PC-3 (cell line): ENCODE measurements at regions not wholly inside any gene's neighbourhood (a gene's known extent, or its start where the extent isn't known, plus 50 kb on each side); places are given as distances from the start of the nearest gene placed in this dataset.

Experiments used
- CTCF ChIP-seq: fragments of 300-600 bp; sonication (generic); conservative IDR thresholded peaks from 2 replicates; pipeline ENCODE4 v1.5.1; 2017; ENCODE audit warnings: antibody characterized with exemption, low read depth, mild to moderate bottlenecking, low read length
- EZH2 ChIP-seq: fragments of 300-600 bp; sonication (generic); IDR thresholded peaks from one replicate; pipeline ENCODE4 v1.6.1; 2017; ENCODE audit warnings: antibody characterized with exemption, mild to moderate bottlenecking, low read length; ENCODE audit not compliant: unreplicated experiment
- EZH2phosphoT487 ChIP-seq: fragments of 300-600 bp; sonication (generic); IDR thresholded peaks from 2 replicates; pipeline ENCODE4 v1.6.1; 2018; ENCODE audit warnings: mild to moderate bottlenecking, antibody characterized with exemption, low read length, borderline replicate concordance

DNA sequence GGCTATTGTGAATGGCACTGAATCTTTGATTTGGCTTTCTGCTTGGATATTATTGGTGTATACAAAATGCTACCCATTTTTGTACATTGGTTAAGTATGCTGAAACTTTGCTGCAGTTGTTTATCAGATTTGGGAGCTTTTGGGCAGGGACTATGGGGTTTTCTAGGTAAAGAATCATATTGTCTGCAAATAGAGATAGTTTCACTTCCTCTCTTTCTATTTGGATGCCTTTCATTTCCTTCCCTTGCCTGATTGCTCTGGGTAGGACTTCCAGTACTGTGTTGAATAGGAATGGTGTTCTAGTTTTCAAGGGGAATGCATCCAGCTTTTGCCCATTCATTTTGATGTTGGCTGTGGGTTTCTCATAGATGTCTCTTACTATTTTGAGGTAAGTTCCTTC, 489.1 kb upstream of the LRATD1 start:
- no peak for TF ChIP-seq CTCF
- TF ChIP-seq EZH2: no peak
- no peak for TF ChIP-seq EZH2phosphoT487
